ENCODE measurements at regions not wholly inside any gene's neighbourhood (a gene's known extent, or its start where the extent isn't known, plus 50 kb on each side); places are given as distances from the start of the nearest gene placed in this dataset.
A peak's percentile ranks its signal among the peaks of the same experiment; 100 is the strongest.

GRCh38 chr1:68976916-68977610 lies 480.2 kb upstream of the DEPDC1 start:
- Histone ChIP-seq H3K4me1 (ENCODE audit: control insufficient read depth, insufficient read depth, low read length, poor library complexity, severe bottlenecking) (no peaks in the 10 kb centered on the region), H3K27ac (ENCODE audit: low read depth, low read length, severe bottlenecking) (no peak overlapping the region), H3K9me3 (ENCODE audit: control insufficient read depth, low read length) (no peaks in the 10 kb centered on the region), H3K4me3 (ENCODE audit: extremely low read depth, insufficient read depth, low read length, poor library complexity, severe bottlenecking) (no peak overlapping the region), H3K36me3 (ENCODE audit: control insufficient read depth, insufficient read depth, low read length) (no peaks in the 10 kb centered on the region)
- WGBS, 2 experiments (ENCODE audit: insufficient coverage in 2 of 2), result 88 to 100% methylated on average over 2 of the region's 4 CpGs

GRCh38 chr1:68979891-68980290 lies 483.0 kb upstream of the DEPDC1 start:
- Histone ChIP-seq H3K27ac (ENCODE audit: low read depth, low read length, severe bottlenecking) (no peak overlapping the region), H3K4me3 (ENCODE audit: extremely low read depth, insufficient read depth, low read length, poor library complexity, severe bottlenecking) (no peak overlapping the region), H3K36me3 (ENCODE audit: control insufficient read depth, insufficient read depth, low read length) (no peaks in the 10 kb centered on the region), H3K4me1 (ENCODE audit: control insufficient read depth, insufficient read depth, low read length, poor library complexity, severe bottlenecking) (no peaks in the 10 kb centered on the region), H3K9me3 (ENCODE audit: control insufficient read depth, low read length) (no peaks in the 10 kb centered on the region)
- no CpG with 5 or more reads among the region's 1 CpG for WGBS, 2 experiments (ENCODE audit: insufficient coverage in 2 of 2)

- H3K36me3 ChIP-seq (ENCODE audit: control insufficient read depth, insufficient read depth, low read length), result no peaks in the 10 kb centered on the region
- no peaks in the 10 kb centered on the region for H3K4me1 ChIP-seq (ENCODE audit: control insufficient read depth, insufficient read depth, low read length, poor library complexity, severe bottlenecking)
- WGBS, 2 experiments (ENCODE audit: insufficient coverage in 2 of 2), result 100% methylated on average over 2 of the region's 2 CpGs; no CpG with 5 or more reads in 1 of the 2 experiments
- no peak overlapping the region for H3K4me3 ChIP-seq (ENCODE audit: extremely low read depth, insufficient read depth, low read length, poor library complexity, severe bottlenecking)
- no peaks in the 10 kb centered on the region for H3K9me3 ChIP-seq (ENCODE audit: control insufficient read depth, low read length)
- H3K27ac ChIP-seq (ENCODE audit: low read depth, low read length, severe bottlenecking), result no peak overlapping the region
Observed at GRCh38 chr1:68984289-68984688, 487.4 kb upstream of the DEPDC1 start.

GRCh38 chr1:68994096-68994495 lies 497.2 kb upstream of the DEPDC1 start:
- Histone ChIP-seq H3K9me3 (ENCODE audit: control insufficient read depth, low read length) (no peaks in the 10 kb centered on the region), H3K36me3 (ENCODE audit: control insufficient read depth, insufficient read depth, low read length) (no peaks in the 10 kb centered on the region), H3K4me3 (ENCODE audit: extremely low read depth, insufficient read depth, low read length, poor library complexity, severe bottlenecking) (no peak overlapping the region), H3K4me1 (ENCODE audit: control insufficient read depth, insufficient read depth, low read length, poor library complexity, severe bottlenecking) (no peaks in the 10 kb centered on the region), H3K27ac (ENCODE audit: low read depth, low read length, severe bottlenecking) (no peak overlapping the region)
- 75 to 83% methylated on average over 3 to 4 of the region's 4 CpGs for WGBS, 2 experiments (ENCODE audit: insufficient coverage in 2 of 2)

GRCh38 chr1:69016468-69016867 lies 519.6 kb upstream of the DEPDC1 start:
- Histone ChIP-seq H3K4me3 (ENCODE audit: extremely low read depth, insufficient read depth, low read length, poor library complexity, severe bottlenecking) (no peak overlapping the region), H3K36me3 (ENCODE audit: control insufficient read depth, insufficient read depth, low read length) (no peaks in the 10 kb centered on the region), H3K9me3 (ENCODE audit: control insufficient read depth, low read length) (no peaks in the 10 kb centered on the region), H3K27ac (ENCODE audit: low read depth, low read length, severe bottlenecking) (no peak overlapping the region), H3K4me1 (ENCODE audit: control insufficient read depth, insufficient read depth, low read length, poor library complexity, severe bottlenecking) (no peaks in the 10 kb centered on the region)

- Histone ChIP-seq H3K4me1 (ENCODE audit: control insufficient read depth, insufficient read depth, low read length, poor library complexity, severe bottlenecking) (no peaks in the 10 kb centered on the region), H3K27ac (ENCODE audit: low read depth, low read length, severe bottlenecking) (no peak overlapping the region), H3K4me3 (ENCODE audit: extremely low read depth, insufficient read depth, low read length, poor library complexity, severe bottlenecking) (no peak overlapping the region), H3K36me3 (ENCODE audit: control insufficient read depth, insufficient read depth, low read length) (no peaks in the 10 kb centered on the region), H3K9me3 (ENCODE audit: control insufficient read depth, low read length) (peaks cover 6% of the 10 kb centered on the region)
- WGBS, 2 experiments (ENCODE audit: insufficient coverage in 2 of 2), result 70 to 81% methylated on average over 2 to 3 of the region's 3 CpGs
Observed at GRCh38 chr1:69029649-69030048, 532.8 kb upstream of the DEPDC1 start.

- no peaks in the 10 kb centered on the region for H3K4me1 ChIP-seq (ENCODE audit: control insufficient read depth, insufficient read depth, low read length, poor library complexity, severe bottlenecking)
- no peaks in the 10 kb centered on the region for H3K36me3 ChIP-seq (ENCODE audit: control insufficient read depth, insufficient read depth, low read length)
- H3K9me3 ChIP-seq (ENCODE audit: control insufficient read depth, low read length), result peaks cover 6% of the 10 kb centered on the region
- H3K4me3 ChIP-seq (ENCODE audit: extremely low read depth, insufficient read depth, low read length, poor library complexity, severe bottlenecking), result no peak overlapping the region
- no peak overlapping the region for H3K27ac ChIP-seq (ENCODE audit: low read depth, low read length, severe bottlenecking)
Observed at GRCh38 chr1:69038379-69038778, 529.3 kb upstream of the LRRC7 start.

- Histone ChIP-seq H3K4me3 (ENCODE audit: extremely low read depth, insufficient read depth, low read length, poor library complexity, severe bottlenecking) (no peak overlapping the region), H3K27ac (ENCODE audit: low read depth, low read length, severe bottlenecking) (no peak overlapping the region), H3K9me3 (ENCODE audit: control insufficient read depth, low read length) (no peaks in the 10 kb centered on the region), H3K36me3 (ENCODE audit: control insufficient read depth, insufficient read depth, low read length) (no peaks in the 10 kb centered on the region), H3K4me1 (ENCODE audit: control insufficient read depth, insufficient read depth, low read length, poor library complexity, severe bottlenecking) (no peaks in the 10 kb centered on the region)
- WGBS, 2 experiments (ENCODE audit: insufficient coverage in 2 of 2), result no CpG with 5 or more reads among the region's 1 CpG
Observed at GRCh38 chr1:69045572-69045971, 522.1 kb upstream of the LRRC7 start.

GRCh38 chr1:69055194-69055593 lies 512.5 kb upstream of the LRRC7 start:
- Histone ChIP-seq H3K9me3 (ENCODE audit: control insufficient read depth, low read length) (no peaks in the 10 kb centered on the region), H3K4me1 (ENCODE audit: control insufficient read depth, insufficient read depth, low read length, poor library complexity, severe bottlenecking) (no peaks in the 10 kb centered on the region), H3K36me3 (ENCODE audit: control insufficient read depth, insufficient read depth, low read length) (no peaks in the 10 kb centered on the region), H3K27ac (ENCODE audit: low read depth, low read length, severe bottlenecking) (peak overlapping the region; percentile 24), H3K4me3 (ENCODE audit: extremely low read depth, insufficient read depth, low read length, poor library complexity, severe bottlenecking) (no peak overlapping the region)
- 80% methylated on average over 1 of the region's 2 CpGs; no CpG with 5 or more reads in 1 of the 2 experiments for WGBS, 2 experiments (ENCODE audit: insufficient coverage in 2 of 2)

- Histone ChIP-seq H3K9me3 (ENCODE audit: control insufficient read depth, low read length) (no peaks in the 10 kb centered on the region), H3K36me3 (ENCODE audit: control insufficient read depth, insufficient read depth, low read length) (no peaks in the 10 kb centered on the region), H3K27ac (ENCODE audit: low read depth, low read length, severe bottlenecking) (no peak overlapping the region), H3K4me3 (ENCODE audit: extremely low read depth, insufficient read depth, low read length, poor library complexity, severe bottlenecking) (no peak overlapping the region), H3K4me1 (ENCODE audit: control insufficient read depth, insufficient read depth, low read length, poor library complexity, severe bottlenecking) (no peaks in the 10 kb centered on the region)
- no CpG with 5 or more reads among the region's 3 CpGs for WGBS, 2 experiments (ENCODE audit: insufficient coverage in 2 of 2)
Observed at GRCh38 chr1:69058454-69058853, 509.3 kb upstream of the LRRC7 start.

- 89 to 97% methylated on average over 5 of the region's 7 CpGs for WGBS, 2 experiments (ENCODE audit: insufficient coverage in 2 of 2)
- Histone ChIP-seq H3K27ac (ENCODE audit: low read depth, low read length, severe bottlenecking) (no peak overlapping the region), H3K9me3 (ENCODE audit: control insufficient read depth, low read length) (no peaks in the 10 kb centered on the region), H3K4me1 (ENCODE audit: control insufficient read depth, insufficient read depth, low read length, poor library complexity, severe bottlenecking) (no peaks in the 10 kb centered on the region), H3K36me3 (ENCODE audit: control insufficient read depth, insufficient read depth, low read length) (no peaks in the 10 kb centered on the region), H3K4me3 (ENCODE audit: extremely low read depth, insufficient read depth, low read length, poor library complexity, severe bottlenecking) (no peak overlapping the region)
Observed at GRCh38 chr1:69070660-69071373, 496.9 kb upstream of the LRRC7 start.
